Osteoblast (primary cell): ENCODE measurements at regions not wholly inside any gene's neighbourhood (a gene's known extent, or its start where the extent isn't known, plus 50 kb on each side); places are given as distances from the start of the nearest gene placed in this dataset.

Experiments used
- DNase-seq: peaks from one replicate; pipeline ENCODE4 v3.0.0; 2011; ENCODE audit warnings: low spot score, mixed read lengths; ENCODE audit not compliant: insufficient read length; ENCODE audit errors: missing footprints
- H2AFZ ChIP-seq: 2 replicates; pipeline ENCODE4 v1.6.0; 2011; ENCODE audit warnings: mild to moderate bottlenecking, low read length
- H3K27ac ChIP-seq: 2 replicates; pipeline ENCODE4 v1.5.1; 2011; ENCODE audit warnings: mild to moderate bottlenecking, low read depth, low read length, moderate library complexity
- H3K27me3 ChIP-seq: 2 replicates; pipeline ENCODE4 v1.6.0; 2012; ENCODE audit warnings: mild to moderate bottlenecking, control low read depth, inconsistent platforms, low read length, moderate library complexity; ENCODE audit not compliant: insufficient read depth
- H3K36me3 ChIP-seq: 2 replicates; pipeline ENCODE4 v1.5.1; 2011; ENCODE audit warnings: mild to moderate bottlenecking, low read length, control low read depth, moderate library complexity; ENCODE audit not compliant: insufficient read depth
- H3K4me1 ChIP-seq: 2 replicates; pipeline ENCODE4 v1.5.1; 2011; ENCODE audit warnings: mild to moderate bottlenecking, low read length, control low read depth, moderate library complexity; ENCODE audit not compliant: insufficient read depth
- H3K4me2 ChIP-seq: 2 replicates; pipeline ENCODE4 v1.6.0; 2011; ENCODE audit warnings: mild to moderate bottlenecking, low read length; ENCODE audit not compliant: insufficient read depth
- H3K4me3 ChIP-seq: fragments of 200-600 bp; sonication (generic); 3 replicates; pipeline ENCODE4 v1.5.1; 2012; ENCODE audit warnings: mild to moderate bottlenecking, low read length, inconsistent platforms; ENCODE audit not compliant: insufficient read depth
- H3K79me2 ChIP-seq: 2 replicates; pipeline ENCODE4 v1.6.0; 2012; ENCODE audit warnings: mild to moderate bottlenecking, low read length, control low read depth, inconsistent platforms; ENCODE audit not compliant: insufficient read depth
- H3K9me3 ChIP-seq: 2 replicates; pipeline ENCODE4 v1.5.1; 2011; ENCODE audit warnings: low read depth, low read length, control low read depth
- H4K20me1 ChIP-seq: 2 replicates; pipeline ENCODE4 v1.6.0; 2012; ENCODE audit warnings: mild to moderate bottlenecking, low read length, control low read depth; ENCODE audit not compliant: insufficient read depth
- CTCF ChIP-seq: IDR thresholded peaks from 2 replicates; pipeline ENCODE4 v1.5.1; 2011; ENCODE audit warnings: mild to moderate bottlenecking, low read depth, low read length, moderate library complexity; ENCODE audit errors: extremely low read depth

DNA sequence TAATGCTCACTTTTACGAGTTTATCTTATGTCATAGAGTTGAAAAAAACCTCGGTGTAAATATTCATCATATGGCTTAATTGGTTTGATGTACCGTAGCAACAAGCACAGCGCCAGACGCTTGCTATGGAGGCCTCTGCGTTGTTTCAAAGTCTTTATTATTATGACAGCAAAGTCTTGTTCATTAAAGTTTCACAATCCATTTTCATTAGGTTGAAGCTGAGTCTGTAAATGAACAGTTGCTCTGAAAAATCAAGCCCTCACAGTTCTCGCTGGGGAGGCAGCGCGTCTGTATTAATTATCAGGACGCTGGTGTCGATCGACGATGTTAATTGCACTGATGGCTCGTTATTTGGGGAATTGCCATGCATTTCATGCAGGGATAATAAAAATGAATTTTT, 185.6 kb downstream of the INSC start:
- Histone ChIP-seq H4K20me1 (no peaks in the 10 kb centered on the region), H3K27ac (no peak overlapping the region), H3K79me2 (no peaks in the 10 kb centered on the region), H3K4me3 (no peak overlapping the region), H3K27me3 (no peaks in the 10 kb centered on the region), H3K4me1 (no peaks in the 10 kb centered on the region), H3K36me3 (no peaks in the 10 kb centered on the region), H3K4me2 (no peak overlapping the region), H3K9me3 (no peaks in the 10 kb centered on the region), H2AFZ (no peak overlapping the region)
- no peak for DNase-seq
- no peak for TF ChIP-seq CTCF

DNA sequence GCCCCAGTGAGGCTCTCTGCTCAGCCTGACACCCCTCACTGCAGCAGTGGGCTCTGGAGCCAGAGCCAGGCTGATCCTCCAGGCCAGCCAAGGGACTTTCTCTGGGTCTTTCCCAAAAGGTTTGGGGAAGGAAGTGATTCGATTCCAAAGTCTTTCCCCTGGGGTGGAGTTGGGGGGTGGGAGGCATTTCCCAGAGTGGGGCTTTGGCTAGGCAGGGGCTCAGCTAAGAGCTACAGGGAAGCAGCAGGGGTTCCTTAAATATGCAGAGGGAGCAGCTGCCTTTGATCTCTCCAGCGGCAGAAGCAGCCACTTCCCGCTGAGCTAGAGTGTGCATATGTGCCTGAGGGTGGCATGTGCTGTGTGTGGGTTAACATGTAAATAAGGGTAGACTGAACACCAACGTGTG, 192.9 kb downstream of the INSC start:
- no peaks in the 10 kb centered on the region for H3K79me2 ChIP-seq
- no peak for TF ChIP-seq CTCF

DNA sequence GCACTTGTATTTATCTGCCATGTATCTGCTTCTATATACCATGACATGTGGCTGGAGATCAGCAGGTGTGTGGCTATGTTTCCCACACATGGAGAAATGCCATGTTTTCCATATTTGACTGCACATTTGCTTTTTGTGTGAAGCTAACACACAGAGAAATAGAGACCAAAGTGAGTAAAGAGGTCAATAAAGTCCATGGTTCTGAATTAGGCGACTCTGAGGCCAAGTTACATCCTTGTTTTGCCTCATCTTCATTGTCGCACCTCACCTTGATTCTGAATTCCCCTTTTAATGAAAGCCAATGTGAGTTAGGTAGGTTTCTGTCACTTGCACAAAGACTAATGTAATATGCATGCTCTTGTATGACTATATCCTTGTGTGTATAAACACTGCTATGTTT, 194.1 kb downstream of the INSC start:
- no peak overlapping the region for H2AFZ ChIP-seq
- no peaks in the 10 kb centered on the region for H4K20me1 ChIP-seq
- no peak for TF ChIP-seq CTCF
- no peak overlapping the region for H3K4me3 ChIP-seq
- no peaks in the 10 kb centered on the region for H3K27me3 ChIP-seq
- no peaks in the 10 kb centered on the region for H3K9me3 ChIP-seq
- no peak overlapping the region for H3K4me2 ChIP-seq
- no peak for DNase-seq
- H3K79me2 ChIP-seq, result no peaks in the 10 kb centered on the region
- H3K4me1 ChIP-seq, result no peaks in the 10 kb centered on the region
- H3K27ac ChIP-seq, result no peak overlapping the region
- no peaks in the 10 kb centered on the region for H3K36me3 ChIP-seq

More for the DNA sequence above, 192.9 kb downstream of the INSC start:
- Histone ChIP-seq H3K36me3 (no peaks in the 10 kb centered on the region), H3K4me1 (no peaks in the 10 kb centered on the region), H2AFZ (no peak overlapping the region), H4K20me1 (no peaks in the 10 kb centered on the region), H3K27me3 (no peaks in the 10 kb centered on the region), H3K4me2 (no peak overlapping the region), H3K4me3 (no peak overlapping the region), H3K27ac (no peak overlapping the region), H3K9me3 (no peaks in the 10 kb centered on the region)
- no peak for DNase-seq

DNA sequence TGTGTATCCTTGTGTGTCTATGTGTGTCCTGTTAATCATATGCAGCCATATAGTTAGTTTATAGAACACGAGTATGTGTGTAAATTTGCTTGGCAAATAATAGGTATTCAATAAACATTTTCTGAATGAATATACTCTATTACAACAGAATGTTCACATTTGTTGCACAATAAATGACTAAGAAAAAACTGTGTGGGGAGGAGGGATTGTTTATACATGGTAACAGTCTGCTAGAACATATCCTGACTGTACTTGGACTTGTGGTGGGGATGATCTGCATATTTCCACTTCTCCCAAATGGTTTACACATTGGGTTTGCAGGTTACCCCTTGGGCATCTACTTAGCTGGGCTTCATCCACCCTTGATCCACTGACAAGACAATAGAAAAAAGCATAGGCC, 194.6 kb downstream of the INSC start:
- no peak overlapping the region for H2AFZ ChIP-seq
- no peaks in the 10 kb centered on the region for H3K9me3 ChIP-seq
- no peaks in the 10 kb centered on the region for H3K36me3 ChIP-seq
- no peak for DNase-seq
- H3K27ac ChIP-seq, result no peak overlapping the region
- no peak overlapping the region for H3K4me2 ChIP-seq
- H3K27me3 ChIP-seq, result no peaks in the 10 kb centered on the region
- no peaks in the 10 kb centered on the region for H4K20me1 ChIP-seq
- H3K79me2 ChIP-seq, result no peaks in the 10 kb centered on the region
- TF ChIP-seq CTCF, result no peak
- no peaks in the 10 kb centered on the region for H3K4me1 ChIP-seq
- H3K4me3 ChIP-seq, result no peak overlapping the region
